Uterus (tissue), 3 donors: ENCODE measurements at regions not wholly inside any gene's neighbourhood (a gene's known extent, or its start where the extent isn't known, plus 50 kb on each side); places are given as distances from the start of the nearest gene placed in this dataset.

Source experiments
- DNase-seq, 2 donors: peaks; one replicate each; pipeline ENCODE4 v3.0.0-alpha.2; 2019 to 2020
- H3K27ac ChIP-seq, 2 donors: fragments of 200-600 bp; sonication (generic); 1 replicate in 1 of 2; 2 replicates in 1 of 2; pipeline ENCODE4 v1.5.1; 2016 to 2018
- H3K27me3 ChIP-seq, 2 donors: fragments of 200-600 bp; sonication (generic); one replicate each; pipeline ENCODE4 v1.5.1; 2018 to 2019; ENCODE audit warnings: control low read depth in 1 of 2
- H3K36me3 ChIP-seq, 2 donors: fragments of 200-600 bp; sonication (generic); one replicate each; pipeline ENCODE4 v1.5.1; 2019; ENCODE audit warnings: control low read depth in 1 of 2
- H3K4me1 ChIP-seq, 2 donors: fragments of 200-600 bp; sonication (generic); one replicate each; pipeline ENCODE4 v1.5.1; 2018 to 2019; ENCODE audit warnings: control low read depth in 1 of 2
- H3K4me3 ChIP-seq, 2 donors: fragments of 200-600 bp; sonication (generic); 1 replicate in 1 of 2; 2 replicates in 1 of 2; pipeline ENCODE4 v1.5.1; 2018 to 2019; ENCODE audit warnings: mild to moderate bottlenecking in 1 of 2
- H3K9me3 ChIP-seq, 2 donors: fragments of 200-600 bp; sonication (generic); one replicate each; pipeline ENCODE4 v1.5.1; 2019; ENCODE audit warnings: control low read depth in 1 of 2
- CTCF ChIP-seq, 4 experiments: fragments of 200-600 bp in 2 of 4; fragments of 450-650 bp in 2 of 4; sonication (generic) in 2 of 4; IDR thresholded peaks; one replicate each; pipeline ENCODE4 v1.5.1; 2016 to 2019; ENCODE audit warnings: antibody characterized with exemption in 4 of 4, mild to moderate bottlenecking in 2 of 4, moderate library complexity in 1 of 4
- POLR2A ChIP-seq, 2 donors: fragments of 450-650 bp; IDR thresholded peaks; one replicate each; pipeline ENCODE4 v1.6.1; 2016; ENCODE audit warnings: antibody characterized with exemption in 2 of 2, mild to moderate bottlenecking in 1 of 2, moderate library complexity in 1 of 2
- intact Hi-C: fragments of 100-400 bp; cut with DNase I; formaldehyde crosslinking; loops from one replicate; pipeline ENCODE4 v1.15.1; 2023; ENCODE audit warnings: low total_unique reads
- donor health status: DM: yes; HTN: yes; CAD: no.

- Histone ChIP-seq H3K27me3 (no peaks in the 10 kb centered on the region), H3K36me3 (no peaks in the 10 kb centered on the region), H3K27ac (no peak overlapping the region), H3K9me3 (no peaks in the 10 kb centered on the region), H3K4me3 (no peak overlapping the region), H3K4me1 (no peaks in the 10 kb centered on the region)
- no peak for TF ChIP-seq CTCF (IDR thresholded peaks at IDR 0.05)
- no peak for DNase-seq
- intact Hi-C loops: no loop called here
Observed at GRCh38 chrX:25561190-25561589, 545.4 kb upstream of the ARX start.

- no peaks in the 10 kb centered on the region for H3K9me3 ChIP-seq
- no peaks in the 10 kb centered on the region for H3K27me3 ChIP-seq
- intact Hi-C loops: no loop called here
- H3K4me1 ChIP-seq: no peaks in the 10 kb centered on the region
- H3K36me3 ChIP-seq: no peaks in the 10 kb centered on the region
- DNase-seq: no peak
- no peak overlapping the region for H3K4me3 ChIP-seq
- TF ChIP-seq CTCF (IDR thresholded peaks at IDR 0.05) (no peak), POLR2A (IDR thresholded peaks at IDR 0.05) (no peak)
- H3K27ac ChIP-seq: no peak overlapping the region
Observed at GRCh38 chrX:25573631-25574030, 557.9 kb upstream of the ARX start.

GRCh38 chrX:25596921-25597320, 541.2 kb upstream of the MAGEB18 start:
- no peaks in the 10 kb centered on the region for H3K4me1 ChIP-seq
- intact Hi-C loops: no loop called here
- H3K27ac ChIP-seq: no peak overlapping the region
- TF ChIP-seq POLR2A (IDR thresholded peaks at IDR 0.05) (no peak), CTCF (IDR thresholded peaks at IDR 0.05) (no peak)
- no peaks in the 10 kb centered on the region for H3K27me3 ChIP-seq
- no peak overlapping the region for H3K4me3 ChIP-seq
- H3K9me3 ChIP-seq: no peaks in the 10 kb centered on the region
- no peaks in the 10 kb centered on the region for H3K36me3 ChIP-seq
- DNase-seq: no peak

GRCh38 chrX:25597551-25597950, 540.6 kb upstream of the MAGEB18 start:
- no peak for DNase-seq
- Histone ChIP-seq H3K27ac (no peak overlapping the region), H3K9me3 (no peaks in the 10 kb centered on the region), H3K4me3 (no peak overlapping the region), H3K4me1 (no peaks in the 10 kb centered on the region), H3K36me3 (no peaks in the 10 kb centered on the region), H3K27me3 (no peaks in the 10 kb centered on the region)
- intact Hi-C loops: no loop called here
- no peak for TF ChIP-seq CTCF (IDR thresholded peaks at IDR 0.05)
- no peak for TF ChIP-seq POLR2A (IDR thresholded peaks at IDR 0.05)

GRCh38 chrX:25599061-25599460, 539.1 kb upstream of the MAGEB18 start:
- TF ChIP-seq POLR2A (IDR thresholded peaks at IDR 0.05) (no peak), CTCF (IDR thresholded peaks at IDR 0.05) (no peak)
- no peaks in the 10 kb centered on the region for H3K27me3 ChIP-seq
- intact Hi-C loops: no loop called here
- H3K36me3 ChIP-seq: no peaks in the 10 kb centered on the region
- no peaks in the 10 kb centered on the region for H3K9me3 ChIP-seq
- no peak overlapping the region for H3K27ac ChIP-seq
- no peak overlapping the region for H3K4me3 ChIP-seq
- DNase-seq: no peak
- no peaks in the 10 kb centered on the region for H3K4me1 ChIP-seq
